ENCODE measurements at regions not wholly inside any gene's neighbourhood (a gene's known extent, or its start where the extent isn't known, plus 50 kb on each side); places are given as distances from the start of the nearest gene placed in this dataset.

DNA sequence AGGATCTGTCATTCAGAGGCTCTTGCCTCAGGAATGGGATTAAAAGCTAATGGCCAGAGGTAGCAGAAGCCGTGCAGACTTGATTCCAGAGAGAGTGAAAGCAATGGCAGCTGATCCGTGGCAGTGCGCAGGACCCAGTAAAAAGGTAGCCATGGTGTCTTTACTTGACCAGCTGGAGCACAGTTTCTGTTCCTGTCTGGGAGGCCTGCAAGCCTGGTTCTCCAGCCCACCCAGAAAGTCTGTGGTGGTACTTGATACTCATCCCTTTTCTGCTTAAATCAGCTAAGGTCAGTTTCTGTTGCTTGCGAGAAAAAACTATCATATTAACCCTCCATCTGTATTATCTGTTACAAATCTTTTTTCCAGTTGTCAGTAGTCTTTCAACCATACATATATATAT is 86.7 kb downstream of the RPS6KA4 start:
- TF ChIP-seq, protein P1, sequence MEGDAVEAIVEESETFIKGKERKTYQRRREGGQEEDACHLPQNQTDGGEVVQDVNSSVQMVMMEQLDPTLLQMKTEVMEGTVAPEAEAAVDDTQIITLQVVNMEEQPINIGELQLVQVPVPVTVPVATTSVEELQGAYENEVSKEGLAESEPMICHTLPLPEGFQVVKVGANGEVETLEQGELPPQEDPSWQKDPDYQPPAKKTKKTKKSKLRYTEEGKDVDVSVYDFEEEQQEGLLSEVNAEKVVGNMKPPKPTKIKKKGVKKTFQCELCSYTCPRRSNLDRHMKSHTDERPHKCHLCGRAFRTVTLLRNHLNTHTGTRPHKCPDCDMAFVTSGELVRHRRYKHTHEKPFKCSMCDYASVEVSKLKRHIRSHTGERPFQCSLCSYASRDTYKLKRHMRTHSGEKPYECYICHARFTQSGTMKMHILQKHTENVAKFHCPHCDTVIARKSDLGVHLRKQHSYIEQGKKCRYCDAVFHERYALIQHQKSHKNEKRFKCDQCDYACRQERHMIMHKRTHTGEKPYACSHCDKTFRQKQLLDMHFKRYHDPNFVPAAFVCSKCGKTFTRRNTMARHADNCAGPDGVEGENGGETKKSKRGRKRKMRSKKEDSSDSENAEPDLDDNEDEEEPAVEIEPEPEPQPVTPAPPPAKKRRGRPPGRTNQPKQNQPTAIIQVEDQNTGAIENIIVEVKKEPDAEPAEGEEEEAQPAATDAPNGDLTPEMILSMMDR (IDR thresholded peaks at IDR 0.05) = no peak
- TF ChIP-seq POLR2A (IDR thresholded peaks at IDR 0.05) = no peak

All from lower leg skin (tissue), 3 donors.